IPS-NIHi7 (cell line): ENCODE measurements at regions not wholly inside any gene's neighbourhood (a gene's known extent, or its start where the extent isn't known, plus 50 kb on each side); places are given as distances from the start of the nearest gene placed in this dataset.
"Not testable (repeated sequence)": the region's sequence is repeated elsewhere in the genome, so short reads cannot be mapped to it uniquely, and the experiment has no call there.

Source experiments
- DNase-seq: peaks from one replicate; pipeline ENCODE4 v3.0.0; 2012; ENCODE audit warnings: mixed read lengths; ENCODE audit errors: extremely low spot score

DNA sequence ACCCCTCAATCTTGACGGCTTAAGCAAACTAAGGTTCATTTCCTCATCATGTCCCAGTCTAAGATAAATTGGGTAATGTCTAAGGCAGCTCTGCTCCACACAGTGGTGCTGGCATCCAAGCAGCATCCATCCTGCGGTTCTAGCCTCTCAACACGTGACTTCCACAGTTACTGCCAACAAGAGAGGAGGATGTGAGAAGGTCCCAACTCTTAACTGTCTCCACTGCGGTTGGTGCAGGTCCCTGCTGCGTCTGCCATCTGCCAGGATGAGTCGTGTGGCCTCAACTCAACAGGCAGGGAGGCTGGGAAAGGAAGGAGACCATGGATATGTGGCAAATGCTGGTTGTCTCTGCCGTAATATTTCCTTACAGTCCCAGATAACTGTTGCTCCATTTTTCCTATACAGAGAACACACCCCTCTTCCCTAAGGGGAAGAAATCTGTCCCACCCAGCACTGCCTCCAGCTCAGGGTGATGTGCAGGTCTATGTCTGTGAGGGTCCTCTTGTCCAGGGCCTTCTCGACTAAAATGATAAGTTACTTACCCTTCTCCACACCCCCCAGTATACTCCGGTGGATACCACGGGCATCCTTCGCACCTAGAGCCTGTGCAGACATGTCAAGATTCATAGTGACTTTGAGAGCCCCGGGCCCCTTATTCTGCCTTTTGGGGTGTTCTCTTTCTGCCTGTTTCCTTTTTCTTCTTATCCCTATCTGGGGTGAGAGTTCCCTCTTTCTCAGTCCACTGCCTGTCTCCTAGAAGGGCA is 64.7 kb downstream of the KCNJ18 start:
- DNase-seq, result no peak

- not testable (repeated sequence) for DNase-seq
Observed at GRCh38 chr17:21759636-21760035, 67.3 kb downstream of the KCNJ18 start.

GRCh38 chr17:21763738-21764340 is 71.5 kb downstream of the KCNJ18 start:
- not testable (repeated sequence) for DNase-seq

- DNase-seq, result not testable (repeated sequence)
Observed at GRCh38 chr17:21765651-21766290, 73.4 kb downstream of the KCNJ18 start.

GRCh38 chr17:21766565-21766964 is 74.2 kb downstream of the KCNJ18 start:
- DNase-seq, result not testable (repeated sequence)

GRCh38 chr17:21767162-21768156 is 75.1 kb downstream of the KCNJ18 start:
- DNase-seq, result not testable (repeated sequence)

- DNase-seq, result not testable (repeated sequence)
Observed at GRCh38 chr17:21768244-21768643, 75.9 kb downstream of the KCNJ18 start.

DNA sequence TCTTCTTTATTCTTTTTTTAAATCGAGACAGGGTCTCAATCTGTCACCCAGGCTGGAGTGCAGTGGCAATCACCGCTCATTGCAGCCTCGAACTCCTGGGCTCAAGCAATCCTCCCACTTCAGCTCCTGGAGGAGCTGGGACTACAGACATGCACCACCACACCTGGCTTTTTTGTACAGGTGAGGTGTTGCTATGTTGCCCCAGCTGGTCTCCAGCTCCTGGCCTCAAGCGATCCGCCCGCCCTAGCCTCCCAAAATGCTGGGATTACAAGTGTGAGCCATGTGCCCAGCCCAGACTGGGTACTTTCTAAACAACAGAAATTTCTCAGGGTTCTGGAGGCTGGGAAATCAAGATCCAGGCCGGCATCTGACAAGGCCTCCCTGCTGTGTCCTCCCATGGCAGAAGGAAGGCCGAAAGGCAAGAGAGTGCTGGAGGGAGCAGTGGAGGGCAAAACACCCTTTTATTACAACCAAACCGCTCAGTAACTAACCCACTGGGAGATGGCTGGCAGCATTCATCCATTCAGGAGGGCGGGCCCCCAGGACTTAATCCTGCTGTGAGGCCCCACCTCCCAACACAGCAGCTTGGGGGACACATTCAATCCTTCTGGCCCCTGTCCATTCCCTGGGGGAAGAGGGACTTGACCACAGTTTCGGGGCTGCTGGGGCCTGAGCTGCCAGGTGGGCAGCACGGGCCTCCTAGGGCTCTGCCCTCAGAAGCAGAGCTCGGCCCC is 76.6 kb downstream of the KCNJ18 start:
- DNase-seq, result not testable (repeated sequence)

- DNase-seq, result not testable (repeated sequence)
Observed at GRCh38 chr17:21769781-21770180, 77.5 kb downstream of the KCNJ18 start.

- DNase-seq, result not testable (repeated sequence)
Observed at GRCh38 chr17:21770466-21771446, 78.4 kb downstream of the KCNJ18 start.

DNA sequence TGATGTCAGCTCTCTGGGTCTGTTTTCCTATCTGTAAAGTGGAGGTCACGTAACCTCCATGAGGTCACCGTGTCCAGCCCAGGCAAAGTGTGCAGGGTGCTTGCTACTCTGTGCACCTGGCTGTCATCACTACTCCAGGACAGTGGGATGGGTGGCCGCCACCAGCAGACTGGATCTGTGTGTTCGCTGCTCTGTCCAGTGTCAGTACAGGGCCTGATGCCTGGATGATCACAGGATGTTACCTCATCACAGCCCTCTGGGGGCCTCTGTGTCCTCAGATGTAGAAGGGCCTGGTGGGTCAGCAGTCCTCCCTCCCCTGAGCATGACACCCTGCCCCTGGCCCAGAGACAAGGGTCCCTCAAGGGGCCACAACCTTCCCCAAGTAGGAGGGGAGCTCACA is 80.0 kb downstream of the KCNJ18 start:
- DNase-seq, result no peak

DNA sequence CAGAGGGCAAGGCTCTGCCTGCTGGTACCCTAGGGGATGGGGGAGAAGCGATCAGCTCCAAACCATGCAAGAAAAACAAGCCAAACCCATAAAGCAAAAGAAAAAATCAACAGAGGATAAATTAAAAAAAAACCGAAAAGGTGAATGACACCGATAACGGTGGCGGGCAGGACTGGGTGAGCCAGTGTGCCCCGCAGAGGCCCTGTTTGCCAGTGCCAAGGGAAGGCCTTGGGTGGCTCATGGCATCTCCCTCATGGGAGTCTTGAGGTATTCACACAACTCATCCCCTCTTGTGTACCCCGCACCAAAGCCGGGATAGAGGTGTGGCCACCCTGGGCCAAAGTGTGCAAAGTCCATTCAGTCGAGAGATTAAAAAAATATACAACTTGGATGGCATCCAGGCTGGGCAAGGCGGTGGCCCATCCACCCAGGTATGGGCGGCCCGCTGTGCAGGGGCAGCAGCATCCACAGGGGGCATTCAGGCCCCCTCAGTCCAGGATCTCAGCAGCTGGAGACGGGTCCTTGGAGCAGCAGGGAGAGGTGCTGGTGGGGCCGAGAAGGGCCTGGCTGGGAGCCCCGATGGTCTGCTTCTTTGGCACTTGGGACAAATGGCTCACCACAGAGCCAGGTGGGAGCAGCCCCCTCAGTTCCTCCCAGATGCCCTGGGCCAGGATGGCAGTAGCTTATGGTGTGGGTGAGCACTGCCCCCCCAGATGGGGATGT is 80.8 kb downstream of the KCNJ18 start:
- DNase-seq, result not testable (repeated sequence)

GRCh38 chr17:21774263-21774662 is 81.9 kb downstream of the KCNJ18 start:
- DNase-seq, result no peak

- DNase-seq, result not testable (repeated sequence)
Observed at GRCh38 chr17:21775566-21775965, 83.2 kb downstream of the KCNJ18 start.

DNA sequence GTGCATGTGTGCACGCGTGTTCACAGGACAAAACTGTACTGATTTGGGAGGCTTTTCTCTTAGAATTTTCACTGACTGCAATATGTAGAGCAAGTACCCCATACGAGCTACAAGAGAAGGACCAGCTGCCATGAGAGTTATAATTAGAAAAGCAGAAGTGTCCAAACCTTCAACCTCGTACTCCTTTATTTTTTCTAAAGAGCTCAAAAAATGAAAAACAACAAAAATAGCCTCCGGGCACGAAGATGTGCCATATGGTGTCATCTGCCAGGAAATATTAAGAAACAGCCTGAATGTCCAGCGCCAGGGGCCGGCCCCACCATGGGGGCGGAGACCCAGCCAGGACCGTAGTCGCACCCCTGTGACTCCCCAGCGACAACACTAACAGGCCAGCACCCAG is 84.6 kb downstream of the KCNJ18 start:
- DNase-seq, result not testable (repeated sequence)

DNA sequence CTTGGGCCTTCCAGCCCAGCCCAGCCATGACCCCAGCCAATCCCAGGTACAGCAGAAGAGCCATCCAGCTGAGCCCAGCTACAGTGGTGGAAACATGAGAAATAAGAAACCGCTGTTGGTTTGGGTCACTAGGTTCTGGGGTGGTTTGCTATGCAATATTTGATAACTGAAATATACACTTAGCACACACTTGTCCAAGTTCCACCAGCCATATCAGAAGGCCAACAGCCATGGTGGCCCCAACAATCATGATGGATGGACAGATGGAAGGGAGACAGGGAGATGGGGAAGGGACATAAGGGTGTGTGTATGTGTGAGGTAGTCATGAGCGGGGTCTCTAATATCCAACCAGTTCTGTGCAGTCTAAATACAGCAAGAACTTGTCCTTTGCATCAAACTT is 86.5 kb downstream of the KCNJ18 start:
- not testable (repeated sequence) for DNase-seq

GRCh38 chr17:21780293-21780888 is 88.1 kb downstream of the KCNJ18 start:
- DNase-seq, result not testable (repeated sequence)

GRCh38 chr17:21780919-21781665 is 88.8 kb downstream of the KCNJ18 start:
- DNase-seq, result not testable (repeated sequence)
